HG03060 (cell line): ENCODE measurements at regions not wholly inside any gene's neighbourhood (a gene's known extent, or its start where the extent isn't known, plus 50 kb on each side); places are given as distances from the start of the nearest gene placed in this dataset.

Experiments used
- ATAC-seq: cut with Tn5 transposase; IDR thresholded peaks from one replicate; pipeline ENCODE4 v1.9.1; 2021; ENCODE audit warnings: low read depth, moderate number of reproducible peaks; ENCODE audit not compliant: unreplicated experiment

GRCh38 chr17:71392715-71393567, 727.9 kb upstream of the SOX9 start:
- ATAC-seq: no peak

- ATAC-seq: no peak
Measured at GRCh38 chr17:71395901-71396300, 724.9 kb upstream of the SOX9 start.

GRCh38 chr17:71396711-71397110, 724.1 kb upstream of the SOX9 start:
- ATAC-seq: no peak

- ATAC-seq: no peak
Measured at GRCh38 chr17:71398025-71398424, 722.8 kb upstream of the SOX9 start.

- ATAC-seq: no peak
Measured at GRCh38 chr17:71398800-71399219, 722.0 kb upstream of the SOX9 start.

- ATAC-seq: no peak
Measured at GRCh38 chr17:71399221-71399620, 721.6 kb upstream of the SOX9 start.

GRCh38 chr17:71399649-71400048, 721.2 kb upstream of the SOX9 start:
- ATAC-seq: no peak

GRCh38 chr17:71402007-71402406, 718.8 kb upstream of the SOX9 start:
- no peak for ATAC-seq

GRCh38 chr17:71402661-71403141, 718.1 kb upstream of the SOX9 start:
- ATAC-seq: no peak

- ATAC-seq: no peak
Measured at GRCh38 chr17:71405101-71405500, 715.7 kb upstream of the SOX9 start.

GRCh38 chr17:71407981-71408380, 712.8 kb upstream of the SOX9 start:
- ATAC-seq: no peak

GRCh38 chr17:71409137-71409536, 711.7 kb upstream of the SOX9 start:
- ATAC-seq: no peak

- no peak for ATAC-seq
Measured at GRCh38 chr17:71409712-71410111, 711.1 kb upstream of the SOX9 start.

GRCh38 chr17:71412803-71413202, 708.0 kb upstream of the SOX9 start:
- ATAC-seq: no peak

GRCh38 chr17:71413935-71414334, 706.9 kb upstream of the SOX9 start:
- ATAC-seq: no peak

GRCh38 chr17:71417142-71417541, 703.7 kb upstream of the SOX9 start:
- ATAC-seq: no peak

GRCh38 chr17:71422968-71423367, 697.9 kb upstream of the SOX9 start:
- no peak for ATAC-seq

- ATAC-seq: no peak
Measured at GRCh38 chr17:71423871-71424546, 696.8 kb upstream of the SOX9 start.

GRCh38 chr17:71427801-71428200, 693.0 kb upstream of the SOX9 start:
- no peak for ATAC-seq

GRCh38 chr17:71428897-71429296, 691.9 kb upstream of the SOX9 start:
- ATAC-seq: no peak

GRCh38 chr17:71430281-71430680, 690.5 kb upstream of the SOX9 start:
- no peak for ATAC-seq

- no peak for ATAC-seq
Measured at GRCh38 chr17:71431146-71431545, 689.7 kb upstream of the SOX9 start.
